PC-9 (cell line): ENCODE measurements at regions not wholly inside any gene's neighbourhood (a gene's known extent, or its start where the extent isn't known, plus 50 kb on each side); places are given as distances from the start of the nearest gene placed in this dataset.

Source experiments
- CTCF ChIP-seq: fragments of 200-600 bp; sonication (generic); conservative IDR thresholded peaks from 2 replicates; pipeline ENCODE4 v1.6.1; 2017; ENCODE audit warnings: mixed run types, antibody characterized with exemption, mild to moderate bottlenecking, moderate library complexity
- EZH2 ChIP-seq: fragments of 200-600 bp; sonication (generic); IDR thresholded peaks from 2 replicates; pipeline ENCODE4 v1.8.0; 2017; ENCODE audit warnings: antibody characterized with exemption, low read depth

- TF ChIP-seq CTCF (no peak), EZH2 (no peak)
These were observed 968.4 kb upstream of the SEL1L start for GRCh38 chr14:82502043-82502442.
